ENCODE measurements at regions not wholly inside any gene's neighbourhood (a gene's known extent, or its start where the extent isn't known, plus 50 kb on each side); places are given as distances from the start of the nearest gene placed in this dataset.

- H3K27me3 ChIP-seq (ENCODE audit: control insufficient read depth in 1 of 2, insufficient read depth in 2 of 2, low read length in 2 of 2) = no peaks in the 10 kb centered on the region
- no peak overlapping the region for H3K4me3 ChIP-seq (replicated peaks in 1 of 3; ENCODE audit: insufficient read depth in 1 of 3, low read depth in 2 of 3, low read length in 3 of 3)
- DNase-seq (ENCODE audit: low spot score) = no peak
- in situ Hi-C loops (cut with HindIII; ENCODE audit: extremely low pct_ligation_motif_present, low pct_unique_long_range_greater_than_20kb) (no loop called here), intact Hi-C loops (cut with micrococcal nuclease; ENCODE audit: unreplicated experiment) (no loop called here)
- ChIA-PET CTCF (ENCODE audit: low intra/inter-chr PET ratio, low total read pairs) (no interaction called here), POLR2A (no interaction called here)
- H2AFZ ChIP-seq (ENCODE audit: low read length) = no peak overlapping the region
- ATAC-seq = no peak
- no peaks in the 10 kb centered on the region for H3K79me2 ChIP-seq (ENCODE audit: insufficient read depth, low read length)
- H3K9me3 ChIP-seq (ENCODE audit: low read length) = peaks cover 50% of the 10 kb centered on the region
- no peak overlapping the region for H3K4me2 ChIP-seq (ENCODE audit: low read depth, low read length)
- H3K27ac ChIP-seq (ENCODE audit: extremely low read length, insufficient read depth, low read length) = no peak overlapping the region
- WGBS (ENCODE audit: low lambda C conversion rate) = 0% methylated on average over 5 of the region's 5 CpGs
- H4K20me1 ChIP-seq (ENCODE audit: insufficient read depth, low read length) = no peaks in the 10 kb centered on the region
- TF ChIP-seq ZNF121 (CRISPR knock-in tag; IDR thresholded peaks at IDR 0.05) (no peak), NCOA1 (CRISPR knock-in tag; IDR thresholded peaks at IDR 0.05) (no peak), HNRNPUL1 (IDR thresholded peaks at IDR 0.05; ENCODE audit: low read depth, low read length) (no peak), HCFC1 (IDR thresholded peaks at IDR 0.05; ENCODE audit: low read depth, low read length) (no peak), ZNF614 (CRISPR knock-in tag; IDR thresholded peaks at IDR 0.05; ENCODE audit: borderline replicate concordance) (no peak), MLLT10 (CRISPR knock-in tag; IDR thresholded peaks at IDR 0.05) (no peak), MAFG (CRISPR knock-in tag; IDR thresholded peaks at IDR 0.05) (no peak), KDM6A (CRISPR knock-in tag; IDR thresholded peaks at IDR 0.05; ENCODE audit: low read depth) (no peak), HDAC6 (IDR thresholded peaks at IDR 0.05; ENCODE audit: low read depth, low read length) (no peak)
- TF ChIP-seq, protein P1, sequence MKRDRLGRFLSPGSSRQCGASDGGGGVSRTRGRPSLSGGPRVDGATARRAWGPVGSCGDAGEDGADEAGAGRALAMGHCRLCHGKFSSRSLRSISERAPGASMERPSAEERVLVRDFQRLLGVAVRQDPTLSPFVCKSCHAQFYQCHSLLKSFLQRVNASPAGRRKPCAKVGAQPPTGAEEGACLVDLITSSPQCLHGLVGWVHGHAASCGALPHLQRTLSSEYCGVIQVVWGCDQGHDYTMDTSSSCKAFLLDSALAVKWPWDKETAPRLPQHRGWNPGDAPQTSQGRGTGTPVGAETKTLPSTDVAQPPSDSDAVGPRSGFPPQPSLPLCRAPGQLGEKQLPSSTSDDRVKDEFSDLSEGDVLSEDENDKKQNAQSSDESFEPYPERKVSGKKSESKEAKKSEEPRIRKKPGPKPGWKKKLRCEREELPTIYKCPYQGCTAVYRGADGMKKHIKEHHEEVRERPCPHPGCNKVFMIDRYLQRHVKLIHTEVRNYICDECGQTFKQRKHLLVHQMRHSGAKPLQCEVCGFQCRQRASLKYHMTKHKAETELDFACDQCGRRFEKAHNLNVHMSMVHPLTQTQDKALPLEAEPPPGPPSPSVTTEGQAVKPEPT (CRISPR knock-in tag; IDR thresholded peaks at IDR 0.05; ENCODE audit: low read depth) = no peak
- TF ChIP-seq, protein P2, sequence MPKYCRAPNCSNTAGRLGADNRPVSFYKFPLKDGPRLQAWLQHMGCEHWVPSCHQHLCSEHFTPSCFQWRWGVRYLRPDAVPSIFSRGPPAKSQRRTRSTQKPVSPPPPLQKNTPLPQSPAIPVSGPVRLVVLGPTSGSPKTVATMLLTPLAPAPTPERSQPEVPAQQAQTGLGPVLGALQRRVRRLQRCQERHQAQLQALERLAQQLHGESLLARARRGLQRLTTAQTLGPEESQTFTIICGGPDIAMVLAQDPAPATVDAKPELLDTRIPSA (CRISPR knock-in tag; IDR thresholded peaks at IDR 0.05; ENCODE audit: borderline replicate concordance) = no peak
- no TSS peak for BruUV-seq (replicated peaks)
- no peaks in the 10 kb centered on the region for H3K4me1 ChIP-seq (ENCODE audit: insufficient read depth, low read length)
- no peaks in the 10 kb centered on the region for H3K36me3 ChIP-seq (replicated peaks in 1 of 2; ENCODE audit: control insufficient read depth in 1 of 2, insufficient read depth in 2 of 2, low read length in 2 of 2)
- FAIRE-seq = no peak
- no peak overlapping the region for H3K9ac ChIP-seq (ENCODE audit: insufficient read depth, low read depth, low read length)
These were observed 119.7 kb upstream of the PCDH7 start for GRCh38 chr4:30600246-30601017.
